ENCODE measurements at regions not wholly inside any gene's neighbourhood (a gene's known extent, or its start where the extent isn't known, plus 50 kb on each side); places are given as distances from the start of the nearest gene placed in this dataset.
A peak's percentile ranks its signal among the peaks of the same experiment; 100 is the strongest.

GRCh38 chr13:91045351-91046034, 302.0 kb upstream of the MIR17HG start:
- no peak overlapping the region for H3K4me2 ChIP-seq
- peak; percentile 13 for DNase-seq (ENCODE audit: low spot score)
- 46% methylated on average over 5 of the region's 5 CpGs for WGBS (ENCODE audit: low lambda C conversion rate, missing lambda C conversion rate)

DNA sequence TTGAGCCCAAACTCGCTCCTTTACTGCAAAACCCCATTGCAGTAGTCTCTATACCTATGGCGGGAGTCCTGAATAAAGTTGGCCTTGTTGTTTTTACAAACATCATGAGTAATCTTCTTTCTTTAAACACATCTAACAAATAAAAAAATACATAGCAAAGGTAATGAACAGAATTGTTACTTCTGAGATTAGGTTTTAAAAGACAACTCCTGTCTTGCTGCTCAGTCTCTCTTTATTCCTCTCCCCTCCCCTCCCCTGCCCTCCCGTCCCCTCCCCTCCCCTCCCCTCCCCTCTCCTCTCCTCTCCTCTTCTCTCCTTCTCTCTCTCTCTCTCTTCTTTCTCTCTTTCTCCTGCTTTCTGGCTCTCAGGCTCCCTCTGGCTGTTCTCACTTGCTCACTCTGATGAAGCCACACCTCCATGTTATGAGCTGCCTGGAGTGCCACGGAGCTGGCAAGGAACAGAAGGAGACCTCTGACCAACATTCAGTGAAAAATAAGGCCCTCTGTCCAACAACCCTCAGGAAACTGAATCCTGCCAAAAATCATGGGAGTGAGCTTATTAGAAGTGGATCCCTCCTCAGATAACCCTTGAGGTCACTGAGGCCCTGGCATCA, 300.7 kb upstream of the MIR17HG start:
- H3K27me3 ChIP-seq: no peaks in the 10 kb centered on the region
- 60% methylated on average over 3 of the region's 4 CpGs for WGBS (ENCODE audit: low lambda C conversion rate, missing lambda C conversion rate)
- H3K4me2 ChIP-seq: no peak overlapping the region

More at GRCh38 chr13:91045351-91046034, 302.0 kb upstream of the MIR17HG start:
- Histone ChIP-seq H3K27ac (no peak overlapping the region), H3K79me2 (no peaks in the 10 kb centered on the region), H3K9me3 (ENCODE audit: low read depth) (no peaks in the 10 kb centered on the region), H3K4me3 (no peak overlapping the region), H3K36me3 (replicated peaks; ENCODE audit: insufficient read depth, low read depth) (no peaks in the 10 kb centered on the region), H3K9me2 (replicated peaks; ENCODE audit: insufficient read depth) (no peaks in the 10 kb centered on the region), H4K20me1 (ENCODE audit: insufficient read depth, poor library complexity, severe bottlenecking) (no peaks in the 10 kb centered on the region), H2AFZ (no peak overlapping the region), H3K27me3 (no peaks in the 10 kb centered on the region), H3K4me1 (ENCODE audit: insufficient read depth) (no peaks in the 10 kb centered on the region)
- TF ChIP-seq, protein P1, sequence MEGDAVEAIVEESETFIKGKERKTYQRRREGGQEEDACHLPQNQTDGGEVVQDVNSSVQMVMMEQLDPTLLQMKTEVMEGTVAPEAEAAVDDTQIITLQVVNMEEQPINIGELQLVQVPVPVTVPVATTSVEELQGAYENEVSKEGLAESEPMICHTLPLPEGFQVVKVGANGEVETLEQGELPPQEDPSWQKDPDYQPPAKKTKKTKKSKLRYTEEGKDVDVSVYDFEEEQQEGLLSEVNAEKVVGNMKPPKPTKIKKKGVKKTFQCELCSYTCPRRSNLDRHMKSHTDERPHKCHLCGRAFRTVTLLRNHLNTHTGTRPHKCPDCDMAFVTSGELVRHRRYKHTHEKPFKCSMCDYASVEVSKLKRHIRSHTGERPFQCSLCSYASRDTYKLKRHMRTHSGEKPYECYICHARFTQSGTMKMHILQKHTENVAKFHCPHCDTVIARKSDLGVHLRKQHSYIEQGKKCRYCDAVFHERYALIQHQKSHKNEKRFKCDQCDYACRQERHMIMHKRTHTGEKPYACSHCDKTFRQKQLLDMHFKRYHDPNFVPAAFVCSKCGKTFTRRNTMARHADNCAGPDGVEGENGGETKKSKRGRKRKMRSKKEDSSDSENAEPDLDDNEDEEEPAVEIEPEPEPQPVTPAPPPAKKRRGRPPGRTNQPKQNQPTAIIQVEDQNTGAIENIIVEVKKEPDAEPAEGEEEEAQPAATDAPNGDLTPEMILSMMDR (IDR thresholded peaks at IDR 0.05; ENCODE audit: poor library complexity): peak; percentile 64
- no peak for TF ChIP-seq EZH2 (IDR thresholded peaks at IDR 0.05; ENCODE audit: borderline replicate concordance)

GRCh38 chr13:91050970-91051369, 296.5 kb upstream of the MIR17HG start:
- no peaks in the 10 kb centered on the region for H3K9me2 ChIP-seq (replicated peaks; ENCODE audit: insufficient read depth)
- H3K4me1 ChIP-seq (ENCODE audit: insufficient read depth): no peaks in the 10 kb centered on the region
- no peaks in the 10 kb centered on the region for H3K9me3 ChIP-seq (ENCODE audit: low read depth)
- WGBS (ENCODE audit: low lambda C conversion rate, missing lambda C conversion rate): 68% methylated on average over 2 of the region's 2 CpGs
- no peak overlapping the region for H3K4me3 ChIP-seq
- H3K27me3 ChIP-seq: no peaks in the 10 kb centered on the region
- DNase-seq (ENCODE audit: low spot score): no peak
- no peak overlapping the region for H3K27ac ChIP-seq
- H3K36me3 ChIP-seq (replicated peaks; ENCODE audit: insufficient read depth, low read depth): no peaks in the 10 kb centered on the region
- H4K20me1 ChIP-seq (ENCODE audit: insufficient read depth, poor library complexity, severe bottlenecking): no peaks in the 10 kb centered on the region
- TF ChIP-seq EZH2 (IDR thresholded peaks at IDR 0.05; ENCODE audit: borderline replicate concordance) (no peak), EZH2phosphoT487 (IDR thresholded peaks at IDR 0.05; ENCODE audit: low read depth, severe bottlenecking, unreplicated experiment) (no peak)
- TF ChIP-seq, protein P1 (IDR thresholded peaks at IDR 0.05; ENCODE audit: poor library complexity): no peak
- H3K79me2 ChIP-seq: no peaks in the 10 kb centered on the region
- no peak overlapping the region for H2AFZ ChIP-seq
- no peak overlapping the region for H3K4me2 ChIP-seq

More for the DNA sequence above, 300.7 kb upstream of the MIR17HG start:
- Histone ChIP-seq H3K79me2 (no peaks in the 10 kb centered on the region), H3K36me3 (replicated peaks; ENCODE audit: insufficient read depth, low read depth) (no peaks in the 10 kb centered on the region), H4K20me1 (ENCODE audit: insufficient read depth, poor library complexity, severe bottlenecking) (no peaks in the 10 kb centered on the region), H3K4me1 (ENCODE audit: insufficient read depth) (no peaks in the 10 kb centered on the region), H3K27ac (no peak overlapping the region), H3K9me2 (replicated peaks; ENCODE audit: insufficient read depth) (no peaks in the 10 kb centered on the region), H3K9me3 (ENCODE audit: low read depth) (no peaks in the 10 kb centered on the region), H3K4me3 (no peak overlapping the region), H2AFZ (no peak overlapping the region)
- TF ChIP-seq EZH2phosphoT487 (IDR thresholded peaks at IDR 0.05; ENCODE audit: low read depth, severe bottlenecking, unreplicated experiment) (no peak), EZH2 (IDR thresholded peaks at IDR 0.05; ENCODE audit: borderline replicate concordance) (no peak)
- TF ChIP-seq, protein P1 (IDR thresholded peaks at IDR 0.05; ENCODE audit: poor library complexity): no peak
- peak; percentile 11 for DNase-seq (ENCODE audit: low spot score)
